ENCODE measurements at regions not wholly inside any gene's neighbourhood (a gene's known extent, or its start where the extent isn't known, plus 50 kb on each side); places are given as distances from the start of the nearest gene placed in this dataset.
"Not testable (repeated sequence)": the region's sequence is repeated elsewhere in the genome, so short reads cannot be mapped to it uniquely, and the experiment has no call there.

GRCh38 chr3:106135451-106136160 lies 266.8 kb upstream of the CBLB start:
- TF ChIP-seq CTCF (IDR thresholded peaks at IDR 0.05; ENCODE audit: insufficient read depth, low read depth, low read length), result no peak
- no peak for DNase-seq (ENCODE audit: low read depth)
- no peak overlapping the region for H3K4me3 ChIP-seq (ENCODE audit: low read depth, low read length)

GRCh38 chr3:106139826-106140225 lies 271.0 kb upstream of the CBLB start:
- DNase-seq (ENCODE audit: low read depth), result no peak
- no peak for TF ChIP-seq CTCF (IDR thresholded peaks at IDR 0.05; ENCODE audit: insufficient read depth, low read depth, low read length)
- no peak overlapping the region for H3K4me3 ChIP-seq (ENCODE audit: low read depth, low read length)

GRCh38 chr3:106140431-106140830 lies 271.6 kb upstream of the CBLB start:
- DNase-seq (ENCODE audit: low read depth), result peak; percentile 22
- no peak for TF ChIP-seq CTCF (IDR thresholded peaks at IDR 0.05; ENCODE audit: insufficient read depth, low read depth, low read length)
- no peak overlapping the region for H3K4me3 ChIP-seq (ENCODE audit: low read depth, low read length)

GRCh38 chr3:106144030-106144429 lies 275.2 kb upstream of the CBLB start:
- TF ChIP-seq CTCF (IDR thresholded peaks at IDR 0.05; ENCODE audit: insufficient read depth, low read depth, low read length), result no peak
- DNase-seq (ENCODE audit: low read depth), result peak; percentile 57
- no peak overlapping the region for H3K4me3 ChIP-seq (ENCODE audit: low read depth, low read length)

- not testable (repeated sequence) for DNase-seq (ENCODE audit: low read depth); H3K4me3 ChIP-seq (ENCODE audit: low read depth, low read length)
Measured at GRCh38 chr3:106148440-106149082, 279.7 kb upstream of the CBLB start.

- no peak for TF ChIP-seq CTCF (IDR thresholded peaks at IDR 0.05; ENCODE audit: insufficient read depth, low read depth, low read length)
- no peak for DNase-seq (ENCODE audit: low read depth)
- no peak overlapping the region for H3K4me3 ChIP-seq (ENCODE audit: low read depth, low read length)
Measured at GRCh38 chr3:106157411-106157810, 288.6 kb upstream of the CBLB start.

GRCh38 chr3:106160396-106160795 lies 291.6 kb upstream of the CBLB start:
- no peak for TF ChIP-seq CTCF (IDR thresholded peaks at IDR 0.05; ENCODE audit: insufficient read depth, low read depth, low read length)
- DNase-seq (ENCODE audit: low read depth), result no peak
- H3K4me3 ChIP-seq (ENCODE audit: low read depth, low read length), result no peak overlapping the region
